LNCAP (cell line): ENCODE measurements at regions not wholly inside any gene's neighbourhood (a gene's known extent, or its start where the extent isn't known, plus 50 kb on each side); places are given as distances from the start of the nearest gene placed in this dataset.

Experiments used
- CTCF ChIP-seq: fragments of 450-650 bp; IDR thresholded peaks from 2 replicates; pipeline ENCODE4 v1.5.1; 2017; ENCODE audit warnings: mild to moderate bottlenecking

GRCh38 chr22:48947636-48948035, 880.0 kb downstream of the BRD1 start:
- TF ChIP-seq CTCF, result no peak

GRCh38 chr22:48945621-48946458, 881.8 kb downstream of the BRD1 start:
- no peak for TF ChIP-seq CTCF

- TF ChIP-seq CTCF, result no peak
Measured at GRCh38 chr22:48944751-48945620, 882.7 kb downstream of the BRD1 start.

- TF ChIP-seq CTCF, result no peak
Measured at GRCh38 chr22:48944433-48944750, 883.3 kb downstream of the BRD1 start.

GRCh38 chr22:48943567-48944432, 883.9 kb downstream of the BRD1 start:
- TF ChIP-seq CTCF, result peak; percentile 89

- TF ChIP-seq CTCF, result no peak
Measured at GRCh38 chr22:48942698-48943566, 884.7 kb downstream of the BRD1 start.
